Esophagus squamous epithelium (tissue), 4 donors: ENCODE measurements at regions not wholly inside any gene's neighbourhood (a gene's known extent, or its start where the extent isn't known, plus 50 kb on each side); places are given as distances from the start of the nearest gene placed in this dataset.

Experiments used
- POLR2A ChIP-seq, 4 donors: fragments of 450-650 bp; IDR thresholded peaks; one replicate each; pipeline ENCODE4 v1.6.1; 2017; ENCODE audit warnings: antibody characterized with exemption in 4 of 4, mild to moderate bottlenecking in 4 of 4, moderate library complexity in 3 of 4
- TF ChIP-seq, protein P1 (sequence below), 6 experiments: fragments of 450-650 bp in 4 of 6; fragments of 200-600 bp in 2 of 6; sonication (generic) in 2 of 6; IDR thresholded peaks; one replicate each; pipeline ENCODE4 v1.5.1; 2016 to 2019; ENCODE audit warnings: antibody characterized with exemption in 6 of 6, mild to moderate bottlenecking in 4 of 6, moderate library complexity in 4 of 6

DNA sequence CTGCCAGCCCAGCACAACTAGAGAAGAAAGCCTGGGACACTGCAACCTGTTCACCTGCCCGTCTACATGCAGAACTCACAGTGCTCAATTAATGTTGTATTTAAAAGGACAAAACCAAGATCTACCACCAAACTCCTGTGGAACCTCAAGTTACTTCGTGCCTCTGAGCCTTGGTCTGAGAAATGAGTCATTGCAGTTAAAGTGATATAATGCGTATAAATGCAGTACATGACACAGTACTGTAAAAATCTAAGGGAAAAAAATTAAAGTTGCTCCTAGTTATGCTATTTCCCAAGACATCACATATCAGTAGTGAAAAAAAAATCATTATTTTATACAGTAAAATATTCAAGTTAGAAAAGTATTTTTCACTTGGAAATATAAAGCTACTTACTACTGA, 138.9 kb downstream of the ZIC4 start:
- TF ChIP-seq, protein P1, sequence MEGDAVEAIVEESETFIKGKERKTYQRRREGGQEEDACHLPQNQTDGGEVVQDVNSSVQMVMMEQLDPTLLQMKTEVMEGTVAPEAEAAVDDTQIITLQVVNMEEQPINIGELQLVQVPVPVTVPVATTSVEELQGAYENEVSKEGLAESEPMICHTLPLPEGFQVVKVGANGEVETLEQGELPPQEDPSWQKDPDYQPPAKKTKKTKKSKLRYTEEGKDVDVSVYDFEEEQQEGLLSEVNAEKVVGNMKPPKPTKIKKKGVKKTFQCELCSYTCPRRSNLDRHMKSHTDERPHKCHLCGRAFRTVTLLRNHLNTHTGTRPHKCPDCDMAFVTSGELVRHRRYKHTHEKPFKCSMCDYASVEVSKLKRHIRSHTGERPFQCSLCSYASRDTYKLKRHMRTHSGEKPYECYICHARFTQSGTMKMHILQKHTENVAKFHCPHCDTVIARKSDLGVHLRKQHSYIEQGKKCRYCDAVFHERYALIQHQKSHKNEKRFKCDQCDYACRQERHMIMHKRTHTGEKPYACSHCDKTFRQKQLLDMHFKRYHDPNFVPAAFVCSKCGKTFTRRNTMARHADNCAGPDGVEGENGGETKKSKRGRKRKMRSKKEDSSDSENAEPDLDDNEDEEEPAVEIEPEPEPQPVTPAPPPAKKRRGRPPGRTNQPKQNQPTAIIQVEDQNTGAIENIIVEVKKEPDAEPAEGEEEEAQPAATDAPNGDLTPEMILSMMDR (IDR thresholded peaks at IDR 0.05) = no peak
- TF ChIP-seq POLR2A (IDR thresholded peaks at IDR 0.05) = no peak
